Caki2 (cell line): ENCODE measurements at regions not wholly inside any gene's neighbourhood (a gene's known extent, or its start where the extent isn't known, plus 50 kb on each side); places are given as distances from the start of the nearest gene placed in this dataset.
"Not testable (repeated sequence)": the region's sequence is repeated elsewhere in the genome, so short reads cannot be mapped to it uniquely, and the experiment has no call there.

Source experiments
- DNase-seq: peaks from one replicate; pipeline ENCODE4 v3.0.0-alpha.2; 2015; ENCODE audit warnings: low read depth
- in situ Hi-C: cut with HindIII; loops from 2 replicates; pipeline ENCODE4 v1.10.0; 2016; ENCODE audit warnings: low sequenced_read_pairs, low pct_unique_long_range_greater_than_20kb, mixed read lengths

GRCh38 chr1:96554364-96554763 is 167.2 kb upstream of the PTBP2 start:
- DNase-seq: no peak
- in situ Hi-C loops: no loop called here

DNA sequence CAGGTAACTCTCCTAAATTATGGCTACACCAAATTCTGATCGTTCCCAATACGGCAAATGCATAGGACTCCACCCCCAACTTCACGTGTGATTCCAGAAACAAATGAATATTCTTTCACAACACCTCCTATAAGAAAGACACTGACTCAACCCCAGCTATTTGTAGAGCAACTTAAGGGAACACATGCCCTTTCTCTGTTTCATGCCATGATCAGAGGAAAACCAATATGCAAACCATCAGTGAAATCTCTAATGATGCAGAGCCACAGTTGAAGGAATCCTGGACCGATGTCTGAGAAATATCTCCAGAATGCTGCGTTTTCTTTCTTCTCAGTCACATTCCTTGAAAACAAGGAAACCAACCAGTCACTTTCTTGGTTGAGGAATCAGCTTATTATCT is 164.2 kb upstream of the PTBP2 start:
- in situ Hi-C loops: no loop called here
- DNase-seq: peak; percentile 6

GRCh38 chr1:96558635-96559034 is 162.9 kb upstream of the PTBP2 start:
- in situ Hi-C loops: no loop called here
- DNase-seq: no peak

DNA sequence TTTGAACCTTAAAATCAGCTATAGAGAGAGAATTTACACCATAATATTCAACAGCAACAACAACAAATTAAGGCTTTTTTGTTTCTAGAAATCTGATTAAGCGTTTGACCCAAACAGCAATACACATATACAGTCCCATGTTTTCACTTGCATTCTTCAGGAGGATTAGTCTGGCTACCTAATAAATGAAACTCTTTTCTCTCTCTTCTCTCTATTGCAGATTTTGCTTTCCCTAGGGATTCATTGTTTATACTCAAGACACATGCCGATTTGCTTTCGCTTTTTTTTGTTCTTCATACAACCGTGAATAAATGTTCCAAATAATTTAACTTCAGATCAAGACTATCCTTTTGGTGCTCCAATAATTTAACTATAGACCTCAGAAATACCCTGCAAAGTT is 162.4 kb upstream of the PTBP2 start:
- DNase-seq: no peak
- in situ Hi-C loops: no loop called here

GRCh38 chr1:96559707-96560596 is 161.6 kb upstream of the PTBP2 start:
- peak; percentile 96 for DNase-seq
- in situ Hi-C loops: no loop called here

DNA sequence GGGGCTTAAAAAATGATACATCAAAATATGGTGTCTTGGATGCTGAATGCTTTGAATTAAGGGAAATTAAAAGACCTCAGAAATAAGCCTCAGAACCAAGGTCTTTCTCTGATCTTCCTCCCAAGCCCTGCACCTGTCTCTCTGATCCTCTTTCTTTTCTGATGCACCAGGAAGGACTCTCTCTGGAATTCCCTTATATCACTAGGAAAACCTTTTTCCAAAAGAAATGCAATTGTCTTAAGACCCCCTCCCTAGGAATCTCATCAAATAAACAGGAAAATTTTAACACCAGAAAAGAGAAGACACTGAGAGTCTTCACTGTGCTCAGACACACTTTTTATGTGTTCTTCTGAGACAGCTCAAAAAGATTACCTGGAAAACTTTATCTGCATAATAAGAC is 159.5 kb upstream of the PTBP2 start:
- no peak for DNase-seq
- in situ Hi-C loops: no loop called here

DNA sequence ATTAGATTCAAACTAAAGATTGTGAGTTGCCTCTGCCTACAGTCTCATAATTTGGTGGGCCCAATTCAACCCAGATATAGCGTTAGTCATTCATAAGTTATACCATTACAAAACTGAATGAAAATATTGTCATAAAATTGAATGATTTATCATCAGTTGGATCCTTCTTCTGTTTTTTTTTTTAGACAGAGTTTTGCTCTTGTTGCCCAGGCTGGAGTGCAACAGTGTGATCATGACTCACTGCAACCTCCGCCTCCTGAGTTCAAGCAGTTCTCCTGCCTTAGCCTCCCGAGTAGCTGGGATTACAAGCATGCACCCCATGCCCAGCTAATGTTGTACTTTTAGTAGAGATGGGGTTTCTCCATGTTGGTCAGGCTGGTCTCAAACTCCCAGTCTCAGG is 157.2 kb upstream of the PTBP2 start:
- in situ Hi-C loops, DNase-seq: not testable (repeated sequence)

GRCh38 chr1:96565546-96565945 is 156.0 kb upstream of the PTBP2 start:
- in situ Hi-C loops: no loop called here
- DNase-seq: no peak

- no peak for DNase-seq
- in situ Hi-C loops: no loop called here
These were observed 152.9 kb upstream of the PTBP2 start for GRCh38 chr1:96568639-96569038.

GRCh38 chr1:96569288-96569687 is 152.3 kb upstream of the PTBP2 start:
- DNase-seq: no peak
- in situ Hi-C loops: no loop called here

DNA sequence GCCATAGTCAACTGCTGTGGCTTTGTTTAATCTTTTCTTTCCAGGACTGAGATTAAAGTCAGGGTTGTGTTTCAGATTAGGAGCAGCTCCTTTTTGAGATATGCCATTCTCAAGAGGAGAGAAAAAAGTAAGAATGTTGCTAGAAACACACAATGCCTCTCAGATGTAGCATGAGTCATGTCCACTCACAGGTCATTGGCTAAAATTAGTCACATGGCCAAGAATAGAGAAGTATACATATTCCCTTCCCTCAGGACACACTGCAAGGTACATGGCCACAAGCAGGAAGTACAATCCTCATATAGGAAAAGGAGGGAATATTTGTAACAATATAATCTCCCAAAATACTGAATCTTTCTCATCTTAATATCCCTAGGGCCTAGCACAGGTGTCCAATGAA is 141.9 kb upstream of the PTBP2 start:
- no peak for DNase-seq
- in situ Hi-C loops: no loop called here

GRCh38 chr1:96580920-96581319 is 140.7 kb upstream of the PTBP2 start:
- in situ Hi-C loops: no loop called here
- DNase-seq: no peak

- in situ Hi-C loops: no loop called here
- no peak for DNase-seq
These were observed 139.8 kb upstream of the PTBP2 start for GRCh38 chr1:96581772-96582171.

DNA sequence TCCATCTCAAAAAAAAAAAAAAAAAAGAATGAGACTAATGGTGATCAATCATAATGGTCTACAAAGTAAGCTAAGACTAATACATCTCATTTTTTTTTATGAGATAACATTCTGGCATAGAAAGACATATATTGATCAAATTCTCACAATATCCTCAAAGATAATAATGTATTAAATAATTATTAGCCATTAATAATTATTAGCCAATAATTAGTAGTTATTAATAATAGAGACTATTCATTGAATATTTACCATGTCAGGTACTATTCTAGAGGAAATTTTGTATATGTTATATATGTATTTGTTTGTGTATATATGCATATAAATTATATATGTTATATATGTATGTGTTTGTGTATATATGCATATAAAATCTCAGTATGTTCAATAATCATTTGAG is 137.7 kb upstream of the PTBP2 start:
- in situ Hi-C loops: no loop called here
- DNase-seq: no peak

DNA sequence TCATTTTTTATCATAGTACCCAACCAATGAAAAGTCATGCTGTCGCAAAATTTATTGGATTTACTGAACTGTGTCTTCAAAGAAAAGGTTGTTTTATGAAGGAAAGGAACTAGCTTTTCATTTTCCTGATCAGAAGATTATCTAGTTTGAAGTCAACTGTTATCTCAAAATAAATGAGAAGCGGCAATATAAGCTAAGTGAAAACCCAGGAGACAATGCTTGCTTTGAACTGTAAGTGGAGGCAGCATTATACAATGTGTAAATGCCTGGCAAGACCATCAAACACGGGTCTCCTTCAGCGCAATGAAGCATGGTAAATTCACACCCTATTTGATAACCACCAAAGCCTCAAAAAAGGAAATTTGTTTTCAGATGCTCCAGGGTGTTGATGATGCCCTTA is 134.4 kb upstream of the PTBP2 start:
- no peak for DNase-seq
- in situ Hi-C loops: no loop called here

DNA sequence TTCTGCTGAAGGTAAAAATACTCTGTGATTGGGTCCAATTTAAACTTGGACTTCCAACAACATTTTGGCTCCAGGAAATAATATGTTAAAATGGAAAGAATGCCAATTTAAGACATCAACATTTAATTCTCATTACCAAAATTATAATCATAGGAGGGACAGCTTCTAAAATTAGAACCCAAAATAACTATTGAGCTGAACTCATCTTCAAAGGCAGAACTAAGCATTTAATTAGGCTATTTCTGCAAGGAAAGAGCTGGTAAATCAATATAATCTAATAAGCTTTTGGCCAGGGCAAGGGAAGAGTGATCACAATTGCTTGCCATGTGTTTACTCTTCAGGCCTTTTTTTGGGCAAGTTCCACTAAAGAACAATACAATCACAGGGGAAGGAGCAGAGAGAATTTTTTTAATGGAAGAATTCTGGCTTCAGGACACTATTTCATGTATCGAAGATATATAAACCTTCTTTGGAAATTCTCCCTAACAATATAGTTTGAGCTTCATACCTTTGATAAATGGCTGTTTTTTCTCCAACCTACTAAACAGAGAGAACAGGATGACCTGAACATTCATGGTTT is 133.1 kb upstream of the PTBP2 start:
- no peak for DNase-seq
- in situ Hi-C loops: no loop called here

- DNase-seq, in situ Hi-C loops: not testable (repeated sequence)
These were observed 126.1 kb upstream of the PTBP2 start for GRCh38 chr1:96595530-96595929.

- in situ Hi-C loops: no loop called here
- peak; percentile 2 for DNase-seq
These were observed 125.2 kb upstream of the PTBP2 start for GRCh38 chr1:96596226-96596922.

GRCh38 chr1:96597218-96597617 is 124.4 kb upstream of the PTBP2 start:
- no peak for DNase-seq
- in situ Hi-C loops: no loop called here
